ENCODE measurements at regions not wholly inside any gene's neighbourhood (a gene's known extent, or its start where the extent isn't known, plus 50 kb on each side); places are given as distances from the start of the nearest gene placed in this dataset.
"Not testable (repeated sequence)": the region's sequence is repeated elsewhere in the genome, so short reads cannot be mapped to it uniquely, and the experiment has no call there.

DNA sequence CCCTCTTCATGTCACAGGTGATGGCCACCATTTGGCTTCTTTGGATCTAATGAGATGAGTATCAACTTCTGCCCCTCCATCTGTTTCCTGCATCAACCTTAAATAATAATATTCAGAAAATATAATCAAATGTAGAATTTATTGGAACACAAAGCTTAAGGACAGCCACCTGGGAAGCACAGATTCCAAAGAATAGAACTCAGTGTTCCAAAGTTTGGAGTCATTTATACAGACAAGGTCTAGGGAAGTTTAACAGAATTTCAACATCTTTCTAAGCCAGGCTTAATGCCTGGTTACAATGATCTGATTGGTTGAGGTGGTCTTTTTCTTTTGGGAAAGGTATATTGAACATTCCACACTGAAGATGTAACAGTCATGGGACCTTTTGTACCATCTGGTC lies 218.0 kb upstream of the PIEZO2 start:
- Histone ChIP-seq H3K4me1 (replicated peaks in 1 of 2) (no peaks in the 10 kb centered on the region), H3K36me3 (replicated peaks in 1 of 2) (no peaks in the 10 kb centered on the region), H3K9me3 (replicated peaks in 1 of 3) (no peaks in the 10 kb centered on the region), H3K27me3 (no peaks in the 10 kb centered on the region), H3K27ac (no peak overlapping the region), H3K4me3 (no peak overlapping the region)
- TF ChIP-seq, protein P1, sequence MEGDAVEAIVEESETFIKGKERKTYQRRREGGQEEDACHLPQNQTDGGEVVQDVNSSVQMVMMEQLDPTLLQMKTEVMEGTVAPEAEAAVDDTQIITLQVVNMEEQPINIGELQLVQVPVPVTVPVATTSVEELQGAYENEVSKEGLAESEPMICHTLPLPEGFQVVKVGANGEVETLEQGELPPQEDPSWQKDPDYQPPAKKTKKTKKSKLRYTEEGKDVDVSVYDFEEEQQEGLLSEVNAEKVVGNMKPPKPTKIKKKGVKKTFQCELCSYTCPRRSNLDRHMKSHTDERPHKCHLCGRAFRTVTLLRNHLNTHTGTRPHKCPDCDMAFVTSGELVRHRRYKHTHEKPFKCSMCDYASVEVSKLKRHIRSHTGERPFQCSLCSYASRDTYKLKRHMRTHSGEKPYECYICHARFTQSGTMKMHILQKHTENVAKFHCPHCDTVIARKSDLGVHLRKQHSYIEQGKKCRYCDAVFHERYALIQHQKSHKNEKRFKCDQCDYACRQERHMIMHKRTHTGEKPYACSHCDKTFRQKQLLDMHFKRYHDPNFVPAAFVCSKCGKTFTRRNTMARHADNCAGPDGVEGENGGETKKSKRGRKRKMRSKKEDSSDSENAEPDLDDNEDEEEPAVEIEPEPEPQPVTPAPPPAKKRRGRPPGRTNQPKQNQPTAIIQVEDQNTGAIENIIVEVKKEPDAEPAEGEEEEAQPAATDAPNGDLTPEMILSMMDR (IDR thresholded peaks at IDR 0.05), result no peak
- TF ChIP-seq POLR2A (IDR thresholded peaks at IDR 0.05), result no peak
- DNase-seq, result no peak
- intact Hi-C loops (cut with DNase I), result no loop called here

DNA sequence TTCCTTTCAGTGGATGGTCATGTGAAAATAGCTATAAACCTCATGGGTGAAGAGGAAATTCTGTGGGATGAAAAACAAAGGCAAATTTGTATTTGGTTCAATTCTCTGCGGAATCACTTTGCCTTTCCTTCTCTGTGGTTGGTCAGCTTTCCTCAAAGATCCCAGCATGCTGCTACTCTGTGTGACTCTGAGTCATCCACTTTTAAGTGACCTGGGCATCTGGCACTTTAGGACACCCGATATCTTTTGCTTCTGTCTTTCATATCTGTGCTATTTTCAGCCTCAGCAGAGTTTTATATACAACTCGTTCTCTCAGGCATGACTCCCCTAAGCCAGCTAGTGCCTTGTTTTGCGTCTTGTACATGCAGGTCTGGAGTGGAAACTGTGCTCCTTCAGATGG lies 217.0 kb upstream of the PIEZO2 start:
- H3K4me1 ChIP-seq (replicated peaks in 1 of 2), result no peaks in the 10 kb centered on the region
- no peaks in the 10 kb centered on the region for H3K9me3 ChIP-seq (replicated peaks in 1 of 3)
- TF ChIP-seq, protein P1 (IDR thresholded peaks at IDR 0.05), result no peak
- TF ChIP-seq POLR2A (IDR thresholded peaks at IDR 0.05), result no peak
- H3K36me3 ChIP-seq (replicated peaks in 1 of 2), result no peaks in the 10 kb centered on the region
- no peaks in the 10 kb centered on the region for H3K27me3 ChIP-seq
- intact Hi-C loops (cut with DNase I), result no loop called here
- DNase-seq, result peak in 4 of 7 donors; percentile 13 to 56 (median 18)
- H3K4me3 ChIP-seq, result no peak overlapping the region
- WGBS, 4 donors, result 39 to 48% (median 45%) methylated on average over 4 of the region's 4 CpGs
- H3K27ac ChIP-seq, result no peak overlapping the region

DNA sequence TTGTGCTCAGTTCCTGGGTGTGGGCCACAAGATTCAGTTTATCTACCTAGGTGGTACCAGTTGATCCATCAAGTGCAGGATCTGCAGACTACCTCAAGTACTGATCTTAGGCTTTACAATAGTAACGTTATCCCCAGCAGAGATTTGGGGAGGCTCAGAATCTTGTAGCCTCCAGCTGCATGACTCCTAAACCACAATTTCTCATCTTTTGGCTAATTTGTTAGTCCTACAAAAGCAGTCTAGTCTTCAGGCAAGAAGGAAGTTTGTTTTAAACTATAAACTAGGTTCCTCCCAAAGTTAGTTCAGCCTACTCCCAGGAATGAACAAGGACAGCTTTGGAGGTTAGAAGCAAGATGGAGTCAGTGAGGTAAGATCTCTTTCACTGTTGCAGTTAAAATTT lies 213.5 kb upstream of the PIEZO2 start:
- intact Hi-C loops (cut with DNase I), result no loop called here
- Histone ChIP-seq H3K27me3 (no peaks in the 10 kb centered on the region), H3K4me3 (no peak overlapping the region), H3K4me1 (replicated peaks in 1 of 2) (no peaks in the 10 kb centered on the region), H3K27ac (no peak overlapping the region), H3K9me3 (replicated peaks in 1 of 3) (no peaks in the 10 kb centered on the region), H3K36me3 (replicated peaks in 1 of 2) (no peaks in the 10 kb centered on the region)
- 87 to 100% (median 93%) methylated on average over 1 of the region's 1 CpG for WGBS, 4 donors
- TF ChIP-seq, protein P1 (IDR thresholded peaks at IDR 0.05), result no peak
- no peak for TF ChIP-seq POLR2A (IDR thresholded peaks at IDR 0.05)
- DNase-seq, result no peak

DNA sequence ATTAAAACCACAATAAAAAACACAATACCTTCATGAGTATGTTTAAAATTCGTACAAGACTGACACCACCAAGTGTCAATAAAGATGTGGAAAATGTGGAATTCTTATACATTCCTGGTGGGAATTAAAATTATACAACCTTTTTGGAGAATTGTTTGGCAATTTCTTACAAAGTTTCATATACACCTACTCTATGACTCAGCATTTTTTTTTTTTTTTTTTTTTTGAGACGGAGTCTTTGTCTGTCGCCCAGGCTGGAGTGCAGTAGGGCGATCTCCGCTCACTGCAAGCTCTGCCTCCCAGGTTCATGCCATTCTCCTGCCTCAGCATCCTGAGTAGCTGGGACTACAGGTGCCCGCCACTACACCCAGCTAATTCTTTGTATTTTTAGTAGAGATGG lies 212.5 kb upstream of the PIEZO2 start:
- H3K4me3 ChIP-seq; H3K27ac ChIP-seq; H3K36me3 ChIP-seq (replicated peaks in 1 of 2); H3K4me1 ChIP-seq (replicated peaks in 1 of 2); H3K9me3 ChIP-seq (replicated peaks in 1 of 3); DNase-seq; H3K27me3 ChIP-seq; intact Hi-C loops (cut with DNase I): not testable (repeated sequence)
- 92 to 96% (median 94%) methylated on average over 6 of the region's 6 CpGs for WGBS, 4 donors

DNA sequence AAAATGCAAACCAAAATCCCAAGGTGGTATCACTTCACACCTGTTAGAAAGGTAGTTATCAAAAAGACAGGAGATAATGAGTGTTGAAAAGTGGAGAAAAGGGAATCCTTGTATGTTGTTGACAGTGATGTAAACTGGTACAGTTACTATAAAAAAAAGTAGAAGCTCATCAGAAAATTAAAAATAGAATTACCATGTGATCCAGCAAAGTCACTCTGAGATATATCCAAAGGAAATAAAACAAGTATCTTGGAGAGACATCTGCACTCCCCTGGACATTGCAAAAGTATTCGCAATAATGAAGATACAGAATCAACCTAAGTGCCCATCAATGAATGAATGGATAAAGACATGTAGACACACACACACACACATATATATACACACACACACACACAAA lies 208.3 kb upstream of the PIEZO2 start:
- no peak for DNase-seq
- no peaks in the 10 kb centered on the region for H3K27me3 ChIP-seq
- WGBS, 4 donors, result 79 to 96% (median 93%) methylated on average over 1 of the region's 1 CpG
- intact Hi-C loops (cut with DNase I), result no loop called here
- no peaks in the 10 kb centered on the region for H3K9me3 ChIP-seq (replicated peaks in 1 of 3)
- no peaks in the 10 kb centered on the region for H3K4me1 ChIP-seq (replicated peaks in 1 of 2)
- TF ChIP-seq POLR2A (IDR thresholded peaks at IDR 0.05), result no peak
- TF ChIP-seq, protein P1 (IDR thresholded peaks at IDR 0.05), result no peak
- H3K4me3 ChIP-seq, result no peak overlapping the region
- H3K27ac ChIP-seq, result no peak overlapping the region
- no peaks in the 10 kb centered on the region for H3K36me3 ChIP-seq (replicated peaks in 1 of 2)

DNA sequence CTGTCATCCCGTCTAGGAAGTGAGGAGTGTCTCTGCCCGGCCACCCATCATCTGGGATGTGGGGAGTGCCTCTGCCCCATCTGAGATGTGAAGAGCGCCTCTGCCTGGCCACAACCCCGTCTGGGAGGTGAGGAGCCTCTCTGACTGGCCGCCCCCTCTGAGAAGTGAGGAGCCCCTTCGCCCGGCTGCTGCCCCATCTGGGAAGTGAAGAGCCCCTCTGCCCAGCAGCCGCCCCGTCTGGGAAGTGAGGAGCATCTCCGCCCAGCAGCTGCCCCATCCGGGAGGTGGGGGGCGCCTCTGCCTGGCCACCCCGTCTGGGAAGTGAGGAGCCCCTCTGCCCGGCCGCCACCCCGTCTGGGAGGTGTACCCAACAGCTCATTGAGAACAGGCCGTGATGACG lies 195.2 kb upstream of the PIEZO2 start:
- H3K36me3 ChIP-seq (replicated peaks in 1 of 2); intact Hi-C loops (cut with DNase I); DNase-seq; H3K4me3 ChIP-seq; H3K27me3 ChIP-seq; H3K4me1 ChIP-seq (replicated peaks in 1 of 2); H3K27ac ChIP-seq; H3K9me3 ChIP-seq (replicated peaks in 1 of 3): not testable (repeated sequence)
- 80 to 90% (median 86%) methylated on average over 11 to 18 of the region's 18 CpGs for WGBS, 4 donors
